HepG2 (cell line): ENCODE measurements at regions not wholly inside any gene's neighbourhood (a gene's known extent, or its start where the extent isn't known, plus 50 kb on each side); places are given as distances from the start of the nearest gene placed in this dataset.

ENCODE experiments used
- ASH2L ChIP-seq: fragments of 300-600, 200-600 bp; sonication (generic); IDR thresholded peaks from 2 replicates; pipeline ENCODE4 v1.7.0; 2017; ENCODE audit warnings: low read depth, mild to moderate bottlenecking, moderate library complexity, mixed read lengths, low read length; ENCODE audit not compliant: insufficient read length
- BCL3 ChIP-seq: sonication (generic); formaldehyde crosslinking; IDR thresholded peaks from 2 replicates; pipeline ENCODE4 v1.5.1; 2020; ENCODE audit warnings: mild to moderate bottlenecking, missing genetic modification reagents, moderate library complexity
- CREM ChIP-seq, 2 experiments: sonication (generic) in 1 of 2; formaldehyde crosslinking in 1 of 2; IDR thresholded peaks; 2 replicates each; pipeline versions ENCODE4 v1.4.0 to v1.6.1; 2016 to 2020; ENCODE audit warnings: antibody characterized with exemption in 1 of 2, mild to moderate bottlenecking in 1 of 2, missing genetic modification reagents in 1 of 2
- CTCF ChIP-seq: sonication (generic); formaldehyde crosslinking; IDR thresholded peaks from 2 replicates; pipeline ENCODE4 v1.5.0; 2020; ENCODE audit warnings: mild to moderate bottlenecking, missing genetic modification reagents, moderate library complexity
- HMGXB3 ChIP-seq: sonication (generic); formaldehyde crosslinking; IDR thresholded peaks from 2 replicates; pipeline ENCODE4 v1.4.0; 2020; ENCODE audit warnings: missing genetic modification reagents, borderline replicate concordance
- KIAA2018 ChIP-seq: sonication (generic); formaldehyde crosslinking; IDR thresholded peaks from 2 replicates; pipeline ENCODE4 v1.5.0; 2020; ENCODE audit warnings: mild to moderate bottlenecking, missing genetic modification reagents, borderline replicate concordance
- POLR2AphosphoS5 ChIP-seq: IDR thresholded peaks from 2 replicates; pipeline ENCODE4 v1.6.1; 2012; ENCODE audit warnings: low read depth, low read length
- SMAD1 ChIP-seq: sonication (generic); formaldehyde crosslinking; IDR thresholded peaks from 2 replicates; pipeline ENCODE4 v1.4.0; 2020; ENCODE audit warnings: missing genetic modification reagents, low read depth, mild to moderate bottlenecking, borderline replicate concordance
- ZFP36L1 ChIP-seq: sonication (generic); formaldehyde crosslinking; IDR thresholded peaks from 2 replicates; pipeline ENCODE4 v1.8.0; 2022; ENCODE audit warnings: mild to moderate bottlenecking, missing genetic modification reagents, moderate library complexity
- ZIK1 ChIP-seq: sonication (generic); formaldehyde crosslinking; IDR thresholded peaks from 2 replicates; pipeline ENCODE4 v1.5.0; 2020; ENCODE audit warnings: mild to moderate bottlenecking, low read depth, missing genetic modification reagents, borderline replicate concordance
- ZNF280D ChIP-seq: sonication (generic); formaldehyde crosslinking; IDR thresholded peaks from 2 replicates; pipeline ENCODE4 v1.5.1; 2020; ENCODE audit warnings: mild to moderate bottlenecking, missing genetic modification reagents
- ZNF792 ChIP-seq: IDR thresholded peaks from 2 replicates; pipeline ENCODE4 v1.6.1; 2016

- TF ChIP-seq CREM (IDR thresholded peaks at IDR 0.05) (no peak), CREM (CRISPR knock-in tag; IDR thresholded peaks at IDR 0.05) (no peak), SMAD1 (CRISPR knock-in tag) (no peak), KIAA2018 (CRISPR knock-in tag) (no peak), POLR2AphosphoS5 (no peak), ZNF280D (CRISPR knock-in tag) (no peak), CTCF (CRISPR knock-in tag) (no peak), ZNF792 (CRISPR knock-in tag) (no peak), ASH2L (no peak), ZIK1 (CRISPR knock-in tag) (no peak), ZFP36L1 (CRISPR knock-in tag) (no peak), BCL3 (CRISPR knock-in tag) (no peak), HMGXB3 (no peak)
Observed at GRCh38 chr4:1572010-1572385, 112.1 kb downstream of the FAM53A start.
